ENCODE measurements at regions not wholly inside any gene's neighbourhood (a gene's known extent, or its start where the extent isn't known, plus 50 kb on each side); places are given as distances from the start of the nearest gene placed in this dataset.

DNA sequence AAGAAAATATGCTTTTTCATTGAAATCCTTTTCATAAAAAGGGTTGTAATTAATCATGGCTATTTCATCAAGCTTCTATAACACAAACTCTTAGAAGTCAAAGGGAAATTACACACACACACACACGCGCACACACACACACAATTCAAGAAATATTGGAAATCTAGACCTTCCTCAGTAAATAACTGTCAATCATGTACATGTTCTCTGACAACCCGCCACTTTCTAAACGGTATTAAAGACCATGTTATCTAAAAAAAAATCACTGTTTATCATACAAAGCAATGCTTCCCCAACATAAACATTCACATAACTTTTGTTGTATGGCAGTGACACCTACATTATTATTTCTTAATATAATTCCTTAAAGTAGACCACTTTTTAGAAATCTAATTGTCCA lies 132.2 kb downstream of the EFNB2 start:
- H3K4me3 ChIP-seq, result no peak overlapping the region
- no peaks in the 10 kb centered on the region for H3K4me1 ChIP-seq
- no peaks in the 10 kb centered on the region for H3K27me3 ChIP-seq
- 82 to 85% methylated on average over 4 of the region's 4 CpGs for WGBS, 2 donors
- DNase-seq (no peak), ATAC-seq (no peak)
- H3K9me3 ChIP-seq, result peaks cover 0 to 4% (median 0%) of the 10 kb centered on the region in 11 donors
- intact Hi-C loops (cut with DNase I), result no loop called here
- TF ChIP-seq, protein P1, sequence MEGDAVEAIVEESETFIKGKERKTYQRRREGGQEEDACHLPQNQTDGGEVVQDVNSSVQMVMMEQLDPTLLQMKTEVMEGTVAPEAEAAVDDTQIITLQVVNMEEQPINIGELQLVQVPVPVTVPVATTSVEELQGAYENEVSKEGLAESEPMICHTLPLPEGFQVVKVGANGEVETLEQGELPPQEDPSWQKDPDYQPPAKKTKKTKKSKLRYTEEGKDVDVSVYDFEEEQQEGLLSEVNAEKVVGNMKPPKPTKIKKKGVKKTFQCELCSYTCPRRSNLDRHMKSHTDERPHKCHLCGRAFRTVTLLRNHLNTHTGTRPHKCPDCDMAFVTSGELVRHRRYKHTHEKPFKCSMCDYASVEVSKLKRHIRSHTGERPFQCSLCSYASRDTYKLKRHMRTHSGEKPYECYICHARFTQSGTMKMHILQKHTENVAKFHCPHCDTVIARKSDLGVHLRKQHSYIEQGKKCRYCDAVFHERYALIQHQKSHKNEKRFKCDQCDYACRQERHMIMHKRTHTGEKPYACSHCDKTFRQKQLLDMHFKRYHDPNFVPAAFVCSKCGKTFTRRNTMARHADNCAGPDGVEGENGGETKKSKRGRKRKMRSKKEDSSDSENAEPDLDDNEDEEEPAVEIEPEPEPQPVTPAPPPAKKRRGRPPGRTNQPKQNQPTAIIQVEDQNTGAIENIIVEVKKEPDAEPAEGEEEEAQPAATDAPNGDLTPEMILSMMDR (IDR thresholded peaks at IDR 0.05), result no peak
- H3K36me3 ChIP-seq, result no peaks in the 10 kb centered on the region
- no peak overlapping the region for H3K27ac ChIP-seq

DNA sequence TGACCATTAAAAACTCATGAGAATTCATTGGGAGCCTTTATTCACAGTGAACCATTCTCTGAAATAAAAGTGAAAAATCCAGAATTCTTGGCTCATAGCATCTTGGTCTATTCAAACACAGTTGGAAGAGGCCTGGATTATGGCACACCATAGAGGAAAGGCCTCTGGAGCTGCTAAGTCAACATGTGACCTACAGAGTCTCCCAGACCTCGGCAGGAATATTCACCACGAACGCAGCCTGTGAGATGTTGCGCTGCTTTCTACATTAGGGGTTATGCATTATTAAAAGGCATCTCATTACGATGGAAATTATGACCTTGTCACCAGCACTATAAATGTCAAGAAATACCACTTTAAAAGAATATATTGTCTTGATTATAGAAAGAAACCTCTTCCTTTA lies 132.6 kb downstream of the EFNB2 start:
- no peak for DNase-seq
- TF ChIP-seq, protein P1 (IDR thresholded peaks at IDR 0.05), result no peak
- no peaks in the 10 kb centered on the region for H3K36me3 ChIP-seq
- H3K9me3 ChIP-seq, result peaks cover 0 to under 1% (median 0%) of the 10 kb centered on the region in 11 donors
- no peak overlapping the region for H3K4me3 ChIP-seq
- no peaks in the 10 kb centered on the region for H3K4me1 ChIP-seq
- ATAC-seq, result no peak
- 91 to 97% methylated on average over 5 of the region's 5 CpGs for WGBS, 2 donors
- intact Hi-C loops (cut with DNase I), result no loop called here
- no peaks in the 10 kb centered on the region for H3K27me3 ChIP-seq
- no peak overlapping the region for H3K27ac ChIP-seq

DNA sequence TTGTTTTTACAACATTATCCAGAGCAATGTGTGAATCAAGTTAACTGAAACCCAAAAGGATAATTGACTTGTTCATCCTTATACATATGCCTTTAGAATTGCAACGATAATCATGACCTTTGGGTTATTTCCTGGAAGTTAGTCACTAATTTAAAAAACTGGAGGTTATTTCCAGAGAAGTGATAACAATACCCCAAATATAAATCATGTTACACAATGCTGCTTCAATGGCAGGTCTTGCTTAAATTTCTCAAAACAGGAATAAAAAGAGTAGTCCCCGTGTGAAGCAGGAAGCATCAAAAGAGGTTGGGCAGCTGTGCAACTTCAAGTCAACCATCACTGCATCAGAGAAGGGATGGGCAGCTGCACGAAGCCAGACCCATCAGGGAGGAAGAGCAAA lies 134.4 kb downstream of the EFNB2 start:
- ATAC-seq (no peak), DNase-seq (no peak)
- no peak overlapping the region for H3K27ac ChIP-seq
- H3K27me3 ChIP-seq, result no peaks in the 10 kb centered on the region
- no peak overlapping the region for H3K4me3 ChIP-seq
- intact Hi-C loops (cut with DNase I), result no loop called here
- 49 to 53% methylated on average over 3 of the region's 3 CpGs for WGBS, 2 donors
- no peaks in the 10 kb centered on the region for H3K9me3 ChIP-seq
- no peaks in the 10 kb centered on the region for H3K36me3 ChIP-seq
- H3K4me1 ChIP-seq, result no peaks in the 10 kb centered on the region
- TF ChIP-seq, protein P1 (IDR thresholded peaks at IDR 0.05), result no peak

DNA sequence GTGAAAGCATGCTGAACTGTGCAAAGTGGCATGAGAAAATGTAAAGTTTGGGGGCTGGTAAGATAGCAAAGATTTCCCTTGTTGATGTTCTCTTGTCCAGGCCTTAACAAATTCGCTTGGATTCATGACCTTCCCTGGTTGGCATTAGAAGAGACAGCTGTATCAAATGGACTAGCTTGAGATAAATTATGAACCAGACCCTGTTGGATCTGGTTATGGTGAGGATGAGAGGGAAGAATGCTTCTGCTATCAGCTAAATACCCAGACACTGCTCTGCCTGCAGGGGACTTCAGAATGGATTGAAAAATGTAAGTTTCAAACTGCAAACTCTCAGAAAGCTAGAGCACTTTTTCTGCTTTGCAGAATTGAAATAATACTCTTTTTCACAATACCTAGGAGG lies 135.2 kb downstream of the EFNB2 start:
- intact Hi-C loops (cut with DNase I), result no loop called here
- H3K27me3 ChIP-seq, result no peaks in the 10 kb centered on the region
- ATAC-seq (no peak), DNase-seq (no peak)
- no peak overlapping the region for H3K4me3 ChIP-seq
- no peaks in the 10 kb centered on the region for H3K4me1 ChIP-seq
- no peaks in the 10 kb centered on the region for H3K36me3 ChIP-seq
- TF ChIP-seq, protein P1 (IDR thresholded peaks at IDR 0.05), result no peak
- no peak overlapping the region for H3K27ac ChIP-seq
- no peaks in the 10 kb centered on the region for H3K9me3 ChIP-seq
- 75 to 82% methylated on average over 1 of the region's 1 CpG for WGBS, 2 donors

DNA sequence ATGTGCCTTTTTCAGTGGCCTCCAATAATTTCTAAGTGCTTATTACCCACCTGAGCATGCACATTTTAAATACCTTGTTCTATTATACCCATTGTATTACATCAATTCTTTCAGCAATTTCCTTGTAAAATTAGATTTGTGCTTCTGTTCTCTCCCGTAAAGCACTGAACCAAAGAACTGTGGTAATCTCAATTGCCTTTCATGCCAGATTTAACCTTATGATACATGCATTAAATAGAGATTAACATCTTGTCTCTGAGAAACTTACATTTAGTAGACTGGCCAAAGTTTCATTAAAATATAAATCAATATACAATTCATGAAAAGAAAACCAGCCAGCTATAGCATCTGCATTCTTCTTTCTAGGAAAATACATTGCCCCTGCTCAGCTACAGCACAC lies 137.2 kb downstream of the EFNB2 start:
- ATAC-seq (no peak), DNase-seq (no peak)
- Histone ChIP-seq H3K36me3 (no peaks in the 10 kb centered on the region), H3K27ac (no peak overlapping the region), H3K4me3 (no peak overlapping the region), H3K9me3 (no peaks in the 10 kb centered on the region), H3K27me3 (no peaks in the 10 kb centered on the region), H3K4me1 (no peaks in the 10 kb centered on the region)
- TF ChIP-seq, protein P1 (IDR thresholded peaks at IDR 0.05), result no peak
- WGBS, 2 donors, result 93 to 96% methylated on average over 1 of the region's 1 CpG
- intact Hi-C loops (cut with DNase I), result no loop called here
